Glutamatergic neuron (in vitro differentiated cells): ENCODE measurements at regions not wholly inside any gene's neighbourhood (a gene's known extent, or its start where the extent isn't known, plus 50 kb on each side); places are given as distances from the start of the nearest gene placed in this dataset.

Experiments used
- DNase-seq: peaks from one replicate; pipeline ENCODE4 v3.0.0; 2022
- H3K27ac Mint-ChIP-seq: one replicate; pipeline ENCODE4 v1.8.0; 2020; ENCODE audit warnings: mild to moderate bottlenecking, mixed read lengths, inconsistent platforms; ENCODE audit not compliant: unreplicated experiment
- H3K27me3 Mint-ChIP-seq: one replicate; pipeline ENCODE4 v1.8.0; 2020; ENCODE audit warnings: mild to moderate bottlenecking, moderate library complexity, mixed read lengths, inconsistent platforms; ENCODE audit not compliant: unreplicated experiment
- H3K36me3 Mint-ChIP-seq: one replicate; pipeline ENCODE4 v1.8.0; 2020; ENCODE audit warnings: mild to moderate bottlenecking, mixed read lengths, inconsistent platforms; ENCODE audit not compliant: unreplicated experiment
- H3K4me1 Mint-ChIP-seq: one replicate; pipeline ENCODE4 v1.8.0; 2020; ENCODE audit warnings: mild to moderate bottlenecking, low read depth, mixed read lengths, inconsistent platforms; ENCODE audit not compliant: unreplicated experiment
- H3K4me3 Mint-ChIP-seq: one replicate; pipeline ENCODE4 v1.8.0; 2020; ENCODE audit warnings: mild to moderate bottlenecking, mixed read lengths, inconsistent platforms; ENCODE audit not compliant: unreplicated experiment
- H3K9me3 Mint-ChIP-seq: one replicate; pipeline ENCODE4 v1.8.0; 2020; ENCODE audit warnings: mild to moderate bottlenecking, moderate library complexity, mixed read lengths, inconsistent platforms; ENCODE audit not compliant: unreplicated experiment
- CTCF ChIP-seq: fragments of 200-600 bp; sonication (generic); IDR thresholded peaks from one replicate; pipeline ENCODE4 v1.5.0; 2021; ENCODE audit not compliant: partially characterized antibody, unreplicated experiment

- DNase-seq: no peak
- H3K36me3 Mint-ChIP-seq: peaks cover 9% of the 10 kb centered on the region
- H3K9me3 Mint-ChIP-seq: peaks cover 20% of the 10 kb centered on the region
- no peak overlapping the region for H3K27ac Mint-ChIP-seq
- TF ChIP-seq CTCF: no peak
- no peak overlapping the region for H3K4me3 Mint-ChIP-seq
- H3K27me3 Mint-ChIP-seq: peaks cover 4% of the 10 kb centered on the region
- H3K4me1 Mint-ChIP-seq: no peaks in the 10 kb centered on the region
Measured at GRCh38 chr1:5574641-5575040, 417.6 kb downstream of the NPHP4 start.

GRCh38 chr1:5572794-5573193 lies 419.4 kb downstream of the NPHP4 start:
- H3K27me3 Mint-ChIP-seq: peaks cover 3% of the 10 kb centered on the region
- H3K4me1 Mint-ChIP-seq: no peaks in the 10 kb centered on the region
- peaks cover 9% of the 10 kb centered on the region for H3K36me3 Mint-ChIP-seq
- no peak for TF ChIP-seq CTCF
- H3K27ac Mint-ChIP-seq: no peak overlapping the region
- DNase-seq: no peak
- H3K4me3 Mint-ChIP-seq: no peak overlapping the region
- H3K9me3 Mint-ChIP-seq: peaks cover 17% of the 10 kb centered on the region

- Mint-ChIP-seq H3K27ac (no peak overlapping the region), H3K36me3 (peaks cover 9% of the 10 kb centered on the region), H3K27me3 (no peaks in the 10 kb centered on the region), H3K9me3 (peaks cover 17% of the 10 kb centered on the region), H3K4me3 (no peak overlapping the region), H3K4me1 (no peaks in the 10 kb centered on the region)
- no peak for TF ChIP-seq CTCF
- no peak for DNase-seq
Measured at GRCh38 chr1:5571861-5572401, 420.3 kb downstream of the NPHP4 start.

- no peak overlapping the region for H3K4me3 Mint-ChIP-seq
- H3K36me3 Mint-ChIP-seq: peaks cover 9% of the 10 kb centered on the region
- TF ChIP-seq CTCF: no peak
- H3K4me1 Mint-ChIP-seq: no peaks in the 10 kb centered on the region
- H3K27me3 Mint-ChIP-seq: no peaks in the 10 kb centered on the region
- H3K27ac Mint-ChIP-seq: no peak overlapping the region
- H3K9me3 Mint-ChIP-seq: peaks cover 17% of the 10 kb centered on the region
- no peak for DNase-seq
Measured at GRCh38 chr1:5571438-5571837, 420.8 kb downstream of the NPHP4 start.

DNA sequence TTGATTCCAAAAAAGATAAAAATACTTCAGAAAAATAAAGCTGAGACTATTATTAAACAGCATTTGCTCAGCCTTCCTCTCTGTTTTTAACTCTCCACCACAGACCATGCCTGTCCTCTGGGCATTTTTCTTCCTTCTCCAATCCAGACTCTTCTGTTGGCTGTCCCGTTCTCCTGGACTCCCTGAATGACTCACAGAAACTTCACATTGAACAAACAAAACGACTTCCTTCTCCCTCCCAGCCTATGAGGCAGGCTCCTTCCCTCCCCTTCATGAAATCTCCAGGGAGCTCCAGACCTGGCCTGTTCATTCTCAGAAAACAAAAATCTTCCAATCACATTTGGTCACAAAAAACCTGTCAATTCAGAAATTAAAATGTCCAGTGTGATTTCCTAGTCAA lies 421.3 kb downstream of the NPHP4 start:
- Mint-ChIP-seq H3K4me1 (no peaks in the 10 kb centered on the region), H3K36me3 (peaks cover 9% of the 10 kb centered on the region), H3K27ac (no peak overlapping the region), H3K9me3 (peaks cover 17% of the 10 kb centered on the region), H3K4me3 (no peak overlapping the region), H3K27me3 (no peaks in the 10 kb centered on the region)
- DNase-seq: no peak
- TF ChIP-seq CTCF: no peak
